Vagina (tissue), 2 donors: ENCODE measurements at regions not wholly inside any gene's neighbourhood (a gene's known extent, or its start where the extent isn't known, plus 50 kb on each side); places are given as distances from the start of the nearest gene placed in this dataset.

Experiments
- CTCF ChIP-seq, 3 experiments: fragments of 450-650 bp in 2 of 3; fragments of 200-600 bp in 1 of 3; sonication (generic) in 1 of 3; IDR thresholded peaks; one replicate each; pipeline ENCODE4 v1.5.1; 2017 to 2019; ENCODE audit warnings: antibody characterized with exemption in 3 of 3, mild to moderate bottlenecking in 2 of 3, moderate library complexity in 2 of 3
- POLR2AphosphoS5 ChIP-seq, 2 donors: sonication (generic); formaldehyde crosslinking; IDR thresholded peaks; one replicate each; pipeline ENCODE4 v1.9.0; 2017; ENCODE audit warnings: antibody characterized with exemption in 2 of 2, mild to moderate bottlenecking in 2 of 2, low read depth in 1 of 2; ENCODE audit not compliant: insufficient read depth in 1 of 2

DNA sequence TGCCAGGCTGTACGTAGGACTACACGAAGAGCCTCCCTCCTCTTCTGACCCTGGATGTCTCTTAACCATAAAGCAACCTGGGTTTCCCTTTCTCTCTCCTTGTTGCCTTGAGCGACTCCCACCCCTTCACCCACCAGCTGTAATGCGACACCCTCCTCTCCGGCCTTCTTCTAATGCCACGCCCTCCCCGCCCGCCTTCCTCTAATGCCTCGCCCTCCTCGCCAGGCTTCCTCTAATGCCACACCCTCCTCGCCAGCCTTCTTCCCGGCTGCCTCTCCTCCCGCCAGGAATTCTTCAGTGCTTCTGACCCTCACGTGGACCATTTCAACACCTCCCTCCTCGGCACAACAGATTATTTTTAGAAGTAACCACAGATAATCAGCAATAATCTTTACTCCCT is 348.5 kb upstream of the SHH start:
- TF ChIP-seq POLR2AphosphoS5 (IDR thresholded peaks at IDR 0.05; ENCODE audit: insufficient read depth in 1 of 2, low read depth in 1 of 2) = no peak
- no peak for TF ChIP-seq CTCF (IDR thresholded peaks at IDR 0.05)
